Endodermal cell (in vitro differentiated cells): ENCODE measurements at regions not wholly inside any gene's neighbourhood (a gene's known extent, or its start where the extent isn't known, plus 50 kb on each side); places are given as distances from the start of the nearest gene placed in this dataset.

Source experiments
- DNase-seq: peaks from one replicate; pipeline ENCODE4 v3.0.0-alpha.2; 2017
- H3K27ac ChIP-seq: 2 replicates; pipeline ENCODE4 v1.5.1; 2013; ENCODE audit warnings: mild to moderate bottlenecking, low read depth, low read length, moderate library complexity
- H3K27me3 ChIP-seq: 2 replicates; pipeline ENCODE4 v1.6.1; 2013; ENCODE audit warnings: mild to moderate bottlenecking, low read length, moderate library complexity; ENCODE audit not compliant: insufficient read depth, control insufficient read depth, poor library complexity, severe bottlenecking
- H3K36me3 ChIP-seq: 2 replicates; pipeline ENCODE4 v1.7.0; 2013; ENCODE audit warnings: mild to moderate bottlenecking, low read length, moderate library complexity; ENCODE audit not compliant: control insufficient read depth, insufficient read depth
- H3K4me1 ChIP-seq: one replicate; pipeline ENCODE4 v1.7.0; 2013; ENCODE audit warnings: low read length; ENCODE audit not compliant: control insufficient read depth, insufficient read depth
- H3K4me3 ChIP-seq: 2 replicates; pipeline ENCODE4 v1.5.1; 2013; ENCODE audit warnings: mild to moderate bottlenecking, low read length, moderate library complexity
- H3K9ac ChIP-seq: 2 replicates; pipeline ENCODE4 v1.6.1; 2013; ENCODE audit warnings: mild to moderate bottlenecking, low read length, moderate library complexity; ENCODE audit not compliant: poor library complexity, severe bottlenecking; ENCODE audit errors: extremely low read depth
- H3K9me3 ChIP-seq: 2 replicates; pipeline ENCODE4 v1.6.1; 2013; ENCODE audit warnings: mild to moderate bottlenecking, low read length, moderate library complexity; ENCODE audit not compliant: control insufficient read depth
- H3K27ac Mint-ChIP-seq: 2 replicates; pipeline ENCODE4 v1.8.0; 2020; ENCODE audit warnings: mixed read lengths
- H3K27me3 Mint-ChIP-seq: 2 replicates; pipeline ENCODE4 v1.8.0; 2021; ENCODE audit warnings: mild to moderate bottlenecking, mixed read lengths; ENCODE audit not compliant: insufficient read depth
- H3K36me3 Mint-ChIP-seq: 2 replicates; pipeline ENCODE4 v1.8.0; 2020; ENCODE audit warnings: low read depth, mixed read lengths
- H3K4me1 Mint-ChIP-seq: 2 replicates; pipeline ENCODE4 v1.8.0; 2020; ENCODE audit warnings: mixed read lengths
- H3K4me3 Mint-ChIP-seq: 2 replicates; pipeline ENCODE4 v1.8.0; 2020; ENCODE audit warnings: mild to moderate bottlenecking, moderate library complexity, mixed read lengths
- H3K9me3 Mint-ChIP-seq: 2 replicates; pipeline ENCODE4 v1.8.0; 2020; ENCODE audit warnings: mild to moderate bottlenecking, mixed read lengths
- WGBS, 2 experiments: methylation state at CpG; one replicate each; pipeline versions ENCODE4 v1.1.5 to v1.1.7; 2013; ENCODE audit warnings: missing lambda C conversion rate in 2 of 2, mixed read lengths in 1 of 2; ENCODE audit not compliant: insufficient coverage in 1 of 2, insufficient read length in 1 of 2; 5-methylcytosine and 5-hydroxymethylcytosine counted together
- TF ChIP-seq, protein P1 (sequence below): fragments of 200-600 bp; sonication (generic); conservative IDR thresholded peaks from 2 replicates; pipeline ENCODE4 v1.5.0; 2021; ENCODE audit warnings: antibody characterized with exemption, mild to moderate bottlenecking

DNA sequence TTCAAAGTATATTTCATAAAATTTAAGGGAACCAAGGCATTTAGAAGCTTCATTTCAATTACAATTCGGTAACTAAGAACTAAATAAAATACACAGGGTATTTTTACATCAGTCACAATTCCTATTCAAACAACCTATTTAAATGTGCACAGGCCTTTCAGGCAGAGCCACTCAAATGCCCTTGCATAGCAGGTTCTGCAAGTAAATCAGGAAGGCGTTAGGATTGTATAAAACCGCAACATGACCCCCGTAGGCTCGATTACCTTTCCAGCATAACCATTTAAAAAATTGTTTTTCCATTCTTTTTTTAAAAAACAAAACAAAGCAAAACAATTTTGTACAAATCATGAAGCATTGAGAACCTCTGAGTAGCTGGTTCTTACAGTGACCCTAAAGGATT is 289.9 kb upstream of the SP8 start:
- no peak overlapping the region for H3K27ac Mint-ChIP-seq
- WGBS, 2 experiments: 66 to 71% methylated on average over 4 to 5 of the region's 5 CpGs
- Histone ChIP-seq H3K36me3 (no peaks in the 10 kb centered on the region), H3K27me3 (no peaks in the 10 kb centered on the region), H3K27ac (no peak overlapping the region), H3K4me3 (no peak overlapping the region), H3K9ac (no peak overlapping the region), H3K9me3 (no peaks in the 10 kb centered on the region), H3K4me1 (peaks cover 4% of the 10 kb centered on the region)
- no peak for DNase-seq
- H3K4me1 Mint-ChIP-seq: peaks cover 21% of the 10 kb centered on the region
- H3K27me3 Mint-ChIP-seq: no peaks in the 10 kb centered on the region
- no peak overlapping the region for H3K4me3 Mint-ChIP-seq
- no peaks in the 10 kb centered on the region for H3K36me3 Mint-ChIP-seq
- TF ChIP-seq, protein P1, sequence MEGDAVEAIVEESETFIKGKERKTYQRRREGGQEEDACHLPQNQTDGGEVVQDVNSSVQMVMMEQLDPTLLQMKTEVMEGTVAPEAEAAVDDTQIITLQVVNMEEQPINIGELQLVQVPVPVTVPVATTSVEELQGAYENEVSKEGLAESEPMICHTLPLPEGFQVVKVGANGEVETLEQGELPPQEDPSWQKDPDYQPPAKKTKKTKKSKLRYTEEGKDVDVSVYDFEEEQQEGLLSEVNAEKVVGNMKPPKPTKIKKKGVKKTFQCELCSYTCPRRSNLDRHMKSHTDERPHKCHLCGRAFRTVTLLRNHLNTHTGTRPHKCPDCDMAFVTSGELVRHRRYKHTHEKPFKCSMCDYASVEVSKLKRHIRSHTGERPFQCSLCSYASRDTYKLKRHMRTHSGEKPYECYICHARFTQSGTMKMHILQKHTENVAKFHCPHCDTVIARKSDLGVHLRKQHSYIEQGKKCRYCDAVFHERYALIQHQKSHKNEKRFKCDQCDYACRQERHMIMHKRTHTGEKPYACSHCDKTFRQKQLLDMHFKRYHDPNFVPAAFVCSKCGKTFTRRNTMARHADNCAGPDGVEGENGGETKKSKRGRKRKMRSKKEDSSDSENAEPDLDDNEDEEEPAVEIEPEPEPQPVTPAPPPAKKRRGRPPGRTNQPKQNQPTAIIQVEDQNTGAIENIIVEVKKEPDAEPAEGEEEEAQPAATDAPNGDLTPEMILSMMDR: no peak
- H3K9me3 Mint-ChIP-seq: no peaks in the 10 kb centered on the region

DNA sequence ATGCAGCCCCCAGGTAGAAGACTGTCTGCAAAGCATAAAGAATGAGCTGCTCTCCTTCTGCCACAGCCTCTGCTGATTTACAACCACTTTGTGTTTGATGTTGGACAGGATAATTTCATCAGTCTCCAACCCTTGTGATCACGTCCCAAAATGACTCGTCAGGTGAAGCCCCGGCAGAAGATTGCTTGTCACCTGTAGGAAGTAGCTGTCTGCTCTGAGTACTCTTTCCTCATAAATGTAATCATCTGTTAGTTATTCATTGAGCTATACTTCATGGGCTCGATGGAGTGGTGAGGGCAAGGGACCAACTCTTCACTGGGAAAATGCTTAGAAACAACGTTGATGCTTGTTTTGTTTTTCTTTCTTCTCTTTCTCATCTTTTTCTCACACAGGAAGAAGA is 290.9 kb upstream of the SP8 start:
- Histone ChIP-seq H3K9ac (no peak overlapping the region), H3K36me3 (no peaks in the 10 kb centered on the region), H3K9me3 (no peaks in the 10 kb centered on the region), H3K4me1 (peaks cover 3% of the 10 kb centered on the region), H3K27ac (no peak overlapping the region), H3K27me3 (no peaks in the 10 kb centered on the region), H3K4me3 (no peak overlapping the region)
- peaks cover 22% of the 10 kb centered on the region for H3K4me1 Mint-ChIP-seq
- H3K27me3 Mint-ChIP-seq: no peaks in the 10 kb centered on the region
- no peak overlapping the region for H3K27ac Mint-ChIP-seq
- H3K9me3 Mint-ChIP-seq: no peaks in the 10 kb centered on the region
- no peak for DNase-seq
- WGBS, 2 experiments: 82 to 89% methylated on average over 5 of the region's 5 CpGs
- H3K36me3 Mint-ChIP-seq: no peaks in the 10 kb centered on the region
- TF ChIP-seq, protein P1: no peak
- no peak overlapping the region for H3K4me3 Mint-ChIP-seq

DNA sequence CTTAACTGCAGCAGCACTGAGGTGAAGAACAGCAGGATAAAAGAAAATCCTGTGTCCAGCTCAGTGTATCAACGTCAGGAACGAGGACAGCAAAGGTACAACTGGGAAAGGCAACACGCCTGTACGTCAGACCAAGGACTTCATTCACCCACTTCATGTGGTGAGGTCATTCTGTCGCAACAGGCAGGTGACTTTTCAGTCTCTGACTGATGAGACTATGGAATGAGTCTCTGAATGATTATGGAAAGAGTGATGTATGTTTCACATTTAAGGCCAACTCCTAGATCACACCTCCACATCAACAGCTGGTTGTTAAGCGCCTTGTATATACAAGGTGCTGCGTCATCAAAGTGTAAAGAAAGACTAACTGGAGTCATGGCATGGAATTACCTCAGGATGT is 297.6 kb upstream of the SP8 start:
- H3K27ac Mint-ChIP-seq: no peak overlapping the region
- no peak overlapping the region for H3K4me3 Mint-ChIP-seq
- WGBS, 2 experiments: 90 to 100% methylated on average over 1 to 7 of the region's 7 CpGs
- peaks cover 2% of the 10 kb centered on the region for H3K4me1 Mint-ChIP-seq
- Histone ChIP-seq H3K36me3 (no peaks in the 10 kb centered on the region), H3K4me3 (no peak overlapping the region), H3K9me3 (no peaks in the 10 kb centered on the region), H3K27ac (no peak overlapping the region), H3K27me3 (no peaks in the 10 kb centered on the region), H3K9ac (no peak overlapping the region), H3K4me1 (no peaks in the 10 kb centered on the region)
- no peak for DNase-seq
- H3K9me3 Mint-ChIP-seq: no peaks in the 10 kb centered on the region
- peaks cover 2% of the 10 kb centered on the region for H3K27me3 Mint-ChIP-seq
- H3K36me3 Mint-ChIP-seq: no peaks in the 10 kb centered on the region
- TF ChIP-seq, protein P1: no peak
